DND-41 (cell line): ENCODE measurements at regions not wholly inside any gene's neighbourhood (a gene's known extent, or its start where the extent isn't known, plus 50 kb on each side); places are given as distances from the start of the nearest gene placed in this dataset.
"Not testable (repeated sequence)": the region's sequence is repeated elsewhere in the genome, so short reads cannot be mapped to it uniquely, and the experiment has no call there.

Source experiments
- ATAC-seq: fragments of 200-7000 bp; cut with Tn5 transposase; 3 replicates; pipeline ENCODE4 v1.9.1; 2021; ENCODE audit warnings: low read depth; ENCODE audit not compliant: insufficient read depth
- DNase-seq: peaks from one replicate; pipeline ENCODE4 v3.0.0-alpha.2; 2020
- H2AFZ ChIP-seq: 2 replicates; pipeline ENCODE4 v1.6.0; 2012; ENCODE audit warnings: low read depth, low read length
- H3K27ac ChIP-seq: 2 replicates; pipeline ENCODE4 v1.5.1; 2012; ENCODE audit warnings: low read length, inconsistent platforms
- H3K27me3 ChIP-seq: fragments of 200-600 bp; sonication (generic); 2 replicates; pipeline ENCODE4 v1.6.0; 2012; ENCODE audit warnings: low read length, mild to moderate bottlenecking, inconsistent platforms; ENCODE audit not compliant: insufficient read depth, poor library complexity
- H3K36me3 ChIP-seq: 2 replicates; pipeline ENCODE4 v1.5.1; 2012; ENCODE audit warnings: low read length, inconsistent platforms; ENCODE audit not compliant: insufficient read depth
- H3K4me1 ChIP-seq: 2 replicates; pipeline ENCODE4 v1.5.1; 2012; ENCODE audit warnings: mild to moderate bottlenecking, low read length; ENCODE audit not compliant: insufficient read depth
- H3K4me2 ChIP-seq: 2 replicates; pipeline ENCODE4 v1.6.0; 2012; ENCODE audit warnings: mild to moderate bottlenecking, moderate library complexity, low read length, inconsistent platforms; ENCODE audit not compliant: insufficient read depth
- H3K4me3 ChIP-seq, 2 experiments: fragments of 200-600 bp in 1 of 2; shearing (Covaris generic) in 1 of 2; 2 replicates each; pipeline ENCODE4 v1.5.1; 2012 to 2016; ENCODE audit warnings: inconsistent platforms in 2 of 2, low read length in 2 of 2, mild to moderate bottlenecking in 2 of 2, low read depth in 1 of 2, moderate library complexity in 1 of 2
- H3K79me2 ChIP-seq: 2 replicates; pipeline ENCODE4 v1.6.0; 2012; ENCODE audit warnings: low read length, inconsistent platforms; ENCODE audit not compliant: insufficient read depth
- H3K9ac ChIP-seq: 2 replicates; pipeline ENCODE4 v1.6.0; 2012; ENCODE audit warnings: low read depth, mild to moderate bottlenecking, inconsistent platforms, low read length, moderate library complexity
- H3K9me3 ChIP-seq: 2 replicates; pipeline ENCODE4 v1.5.1; 2012; ENCODE audit warnings: low read length, moderate library complexity, mild to moderate bottlenecking, inconsistent platforms; ENCODE audit not compliant: insufficient read depth, severe bottlenecking
- H4K20me1 ChIP-seq: 2 replicates; pipeline ENCODE4 v1.6.0; 2012; ENCODE audit warnings: low read length; ENCODE audit not compliant: insufficient read depth
- EZH2 ChIP-seq: IDR thresholded peaks from 3 replicates; pipeline ENCODE4 v1.6.1; 2012; ENCODE audit warnings: borderline replicate concordance, low read depth, mild to moderate bottlenecking, moderate library complexity, low read length, inconsistent platforms; ENCODE audit not compliant: severe bottlenecking
- TF ChIP-seq, protein P1 (sequence below): IDR thresholded peaks from 2 replicates; pipeline ENCODE4 v1.5.1; 2012; ENCODE audit warnings: borderline replicate concordance, low read length, moderate library complexity, mild to moderate bottlenecking; ENCODE audit not compliant: poor library complexity, severe bottlenecking; ENCODE audit errors: extremely low read depth

DNA sequence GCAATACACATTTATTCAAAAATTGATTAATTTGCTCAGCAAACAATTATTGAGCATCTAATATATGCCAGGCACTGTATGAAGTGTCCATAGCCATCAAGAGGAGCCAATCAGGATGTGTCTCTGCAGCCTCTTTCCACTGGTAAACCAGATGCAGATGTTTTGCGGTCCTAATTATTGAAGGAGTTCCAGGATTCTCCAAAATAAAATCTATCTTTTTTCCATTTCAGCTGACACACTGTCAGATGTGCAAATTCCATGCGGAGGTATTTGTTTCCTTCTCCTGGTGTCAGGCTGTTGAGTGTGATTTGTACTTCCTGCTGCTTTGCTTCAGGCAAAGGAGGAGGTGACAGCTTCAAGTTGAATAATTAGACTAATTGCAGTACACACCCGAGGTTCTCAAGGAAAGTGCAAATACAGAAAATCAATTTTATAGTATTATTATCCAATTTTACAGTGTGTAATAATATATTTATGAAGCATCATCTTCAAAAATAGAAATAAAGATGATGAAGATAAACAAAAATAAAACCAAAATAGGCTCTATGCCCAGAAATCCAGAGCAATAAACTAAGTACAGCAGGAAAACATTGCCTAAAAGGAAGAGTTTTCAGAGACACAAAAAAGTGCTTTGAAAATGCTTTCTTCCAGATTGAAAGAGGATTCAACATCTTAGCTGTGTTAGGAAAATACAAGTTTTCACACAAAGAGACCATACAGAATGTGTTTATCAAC is 1352.9 kb upstream of the CHAC2 start:
- TF ChIP-seq, protein P1, sequence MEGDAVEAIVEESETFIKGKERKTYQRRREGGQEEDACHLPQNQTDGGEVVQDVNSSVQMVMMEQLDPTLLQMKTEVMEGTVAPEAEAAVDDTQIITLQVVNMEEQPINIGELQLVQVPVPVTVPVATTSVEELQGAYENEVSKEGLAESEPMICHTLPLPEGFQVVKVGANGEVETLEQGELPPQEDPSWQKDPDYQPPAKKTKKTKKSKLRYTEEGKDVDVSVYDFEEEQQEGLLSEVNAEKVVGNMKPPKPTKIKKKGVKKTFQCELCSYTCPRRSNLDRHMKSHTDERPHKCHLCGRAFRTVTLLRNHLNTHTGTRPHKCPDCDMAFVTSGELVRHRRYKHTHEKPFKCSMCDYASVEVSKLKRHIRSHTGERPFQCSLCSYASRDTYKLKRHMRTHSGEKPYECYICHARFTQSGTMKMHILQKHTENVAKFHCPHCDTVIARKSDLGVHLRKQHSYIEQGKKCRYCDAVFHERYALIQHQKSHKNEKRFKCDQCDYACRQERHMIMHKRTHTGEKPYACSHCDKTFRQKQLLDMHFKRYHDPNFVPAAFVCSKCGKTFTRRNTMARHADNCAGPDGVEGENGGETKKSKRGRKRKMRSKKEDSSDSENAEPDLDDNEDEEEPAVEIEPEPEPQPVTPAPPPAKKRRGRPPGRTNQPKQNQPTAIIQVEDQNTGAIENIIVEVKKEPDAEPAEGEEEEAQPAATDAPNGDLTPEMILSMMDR = no peak
- no peak for TF ChIP-seq EZH2
- H3K4me1 ChIP-seq = no peaks in the 10 kb centered on the region
- ATAC-seq = no peak

DNA sequence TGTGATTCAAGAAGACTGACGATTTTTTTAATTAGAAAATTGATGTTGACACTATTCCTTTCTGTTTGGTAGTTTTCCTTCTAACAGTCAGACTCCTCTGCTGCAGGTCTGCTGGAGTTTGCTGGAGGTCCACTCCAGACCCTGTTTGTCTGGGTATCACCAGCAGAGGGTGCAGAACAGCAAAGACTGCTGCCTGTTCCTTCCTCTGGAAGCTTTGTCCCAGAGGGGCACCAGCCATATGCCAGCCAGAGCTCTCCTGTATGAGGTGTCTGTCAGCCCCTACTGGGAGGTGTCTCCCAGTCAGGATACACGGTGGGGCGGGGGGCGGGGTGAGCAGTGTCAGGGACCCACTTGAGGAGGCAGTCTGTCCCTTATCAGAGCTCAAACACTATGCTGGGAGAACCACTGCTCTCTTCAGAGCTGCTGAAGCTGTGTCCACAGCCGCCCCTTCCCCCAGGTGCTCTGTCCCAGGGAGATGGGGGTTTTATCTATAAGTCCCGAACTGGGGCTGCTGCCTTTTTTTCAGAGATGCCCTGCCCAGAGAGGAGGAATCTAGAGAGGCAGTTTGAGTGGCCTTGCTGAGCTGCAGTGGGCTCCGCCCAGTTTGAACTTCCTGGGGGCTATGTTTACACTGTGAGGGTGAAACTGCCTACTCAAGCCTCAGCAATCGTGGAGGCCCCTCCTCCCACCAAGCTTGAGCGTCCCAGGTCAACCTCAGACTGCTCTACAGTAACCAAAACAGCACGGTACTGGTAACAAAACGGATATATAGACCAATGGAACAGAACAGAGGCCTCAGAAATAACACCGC is 1358.1 kb upstream of the CHAC2 start:
- not testable (repeated sequence) for H3K27ac ChIP-seq, DNase-seq, H3K36me3 ChIP-seq, H3K4me2 ChIP-seq, H3K9ac ChIP-seq, H2AFZ ChIP-seq, H3K27me3 ChIP-seq, H3K9me3 ChIP-seq, H3K4me1 ChIP-seq, ATAC-seq, H3K79me2 ChIP-seq, H4K20me1 ChIP-seq, H3K4me3 ChIP-seq
- TF ChIP-seq, protein P1 = peak; percentile 17

More for the DNA sequence above, 1352.9 kb upstream of the CHAC2 start:
- H3K27me3 ChIP-seq = no peaks in the 10 kb centered on the region
- no peaks in the 10 kb centered on the region for H4K20me1 ChIP-seq
- no peak for DNase-seq
- no peaks in the 10 kb centered on the region for H3K9me3 ChIP-seq
- H3K4me2 ChIP-seq = no peak overlapping the region
- no peak overlapping the region for H3K27ac ChIP-seq
- H2AFZ ChIP-seq = no peak overlapping the region
- H3K79me2 ChIP-seq = no peaks in the 10 kb centered on the region
- no peak overlapping the region for H3K4me3 ChIP-seq
- H3K9ac ChIP-seq = no peak overlapping the region
- no peaks in the 10 kb centered on the region for H3K36me3 ChIP-seq

DNA sequence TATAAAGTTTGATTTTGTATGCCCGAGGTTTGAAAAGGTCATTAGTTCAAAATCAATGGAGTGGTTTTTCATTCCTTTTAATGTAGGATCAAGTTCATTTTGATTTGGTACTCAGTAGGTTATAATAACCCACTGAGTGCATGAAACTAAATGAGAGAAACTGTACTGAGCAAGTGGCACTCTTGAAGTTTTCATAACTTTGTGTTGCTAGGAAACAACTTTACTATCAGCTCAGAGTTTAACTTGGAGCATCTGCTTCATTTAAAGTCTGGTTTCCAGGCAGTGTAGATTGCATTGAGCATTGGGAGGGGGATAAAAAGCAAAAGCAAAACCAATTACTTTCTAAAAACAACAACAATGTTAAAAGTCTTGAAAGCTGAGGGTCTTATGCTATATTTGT is 1361.6 kb upstream of the CHAC2 start:
- Histone ChIP-seq H3K4me1 (no peaks in the 10 kb centered on the region), H3K9ac (no peak overlapping the region), H3K36me3 (no peaks in the 10 kb centered on the region), H3K4me3 (no peak overlapping the region), H3K4me2 (no peak overlapping the region), H3K9me3 (no peaks in the 10 kb centered on the region), H2AFZ (no peak overlapping the region), H3K79me2 (no peaks in the 10 kb centered on the region), H3K27me3 (no peaks in the 10 kb centered on the region), H4K20me1 (no peaks in the 10 kb centered on the region), H3K27ac (no peak overlapping the region)
- DNase-seq (no peak), ATAC-seq (no peak)
- TF ChIP-seq, protein P1 = no peak
- TF ChIP-seq EZH2 = no peak
